GM18861 (cell line): ENCODE measurements at regions not wholly inside any gene's neighbourhood (a gene's known extent, or its start where the extent isn't known, plus 50 kb on each side); places are given as distances from the start of the nearest gene placed in this dataset.

ENCODE experiments used
- ATAC-seq: cut with Tn5 transposase; IDR thresholded peaks from one replicate; pipeline ENCODE4 v1.9.1; 2021; ENCODE audit not compliant: unreplicated experiment

DNA sequence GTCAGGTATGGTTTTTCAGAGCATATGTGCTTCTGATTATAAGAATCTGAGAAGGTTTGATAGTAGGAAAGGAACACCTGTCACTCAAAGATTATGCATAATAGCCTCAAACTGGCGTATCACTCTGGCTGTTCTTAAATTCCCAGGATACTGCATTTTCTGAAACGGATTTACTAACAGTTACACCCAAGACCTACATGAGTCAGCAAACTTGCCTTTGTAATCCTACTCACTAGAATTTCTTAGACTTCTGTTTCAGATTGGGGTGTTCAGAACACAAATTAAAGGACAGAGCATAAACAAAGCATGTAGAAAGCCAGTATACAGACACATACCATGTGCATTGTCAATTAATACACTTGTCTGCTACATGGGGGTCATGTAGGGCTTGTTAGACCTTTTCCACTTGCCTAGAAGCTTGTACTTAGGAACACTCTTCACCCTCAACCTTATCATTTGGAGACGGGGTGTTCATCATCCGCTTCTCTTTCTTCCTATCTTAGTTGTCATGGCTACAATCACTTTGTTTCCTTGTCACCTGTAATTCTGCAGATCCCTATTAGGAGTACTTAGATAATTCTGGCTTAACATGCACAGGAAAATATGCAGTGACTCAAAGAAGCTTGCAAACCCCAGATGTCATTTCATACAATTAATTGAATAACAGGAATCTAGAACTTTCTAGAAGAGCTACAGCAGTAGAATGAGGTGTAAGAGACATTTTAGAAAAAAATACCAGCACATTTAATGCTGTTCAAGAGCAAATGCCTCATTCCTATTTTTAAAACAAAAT is 593.0 kb upstream of the TENM3 start:
- no peak for ATAC-seq

DNA sequence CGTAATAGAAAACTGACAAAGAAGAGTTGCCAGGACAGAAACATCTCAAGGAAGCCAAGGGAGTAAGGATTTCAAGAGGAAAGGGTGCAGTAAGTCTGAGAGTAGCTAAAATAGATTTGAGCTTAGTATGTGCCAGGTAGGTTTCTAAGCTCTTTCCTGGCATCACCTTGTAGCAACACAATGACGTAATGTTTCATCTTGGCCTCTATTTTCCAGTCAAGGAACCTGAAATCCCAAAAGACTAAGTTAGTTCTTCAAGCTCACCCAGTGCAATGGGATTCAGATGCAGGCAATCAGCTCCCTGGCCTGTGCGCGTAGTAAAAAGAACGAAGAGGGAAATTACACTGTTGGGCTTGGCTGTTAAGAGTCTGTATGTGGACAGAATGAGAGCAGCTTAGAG is 586.5 kb upstream of the TENM3 start:
- no peak for ATAC-seq

DNA sequence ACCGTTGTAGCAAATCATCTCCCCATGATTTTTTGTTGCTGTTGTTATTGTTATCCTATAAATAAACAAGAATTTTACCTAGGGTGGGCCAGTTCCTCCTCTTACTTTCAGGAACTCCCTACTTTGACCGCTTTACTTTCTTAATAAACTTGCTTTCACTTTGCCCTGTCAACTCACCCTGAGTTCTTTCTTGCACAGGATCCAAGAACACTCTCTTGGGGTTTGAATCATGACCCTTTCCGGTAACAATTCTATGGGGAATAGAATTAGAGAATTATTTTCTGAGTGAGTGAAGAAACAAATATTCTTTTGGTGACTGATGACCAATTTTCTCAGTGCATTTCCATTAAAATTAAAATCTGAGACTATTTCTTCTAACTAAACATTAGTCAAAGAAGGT is 584.0 kb upstream of the TENM3 start:
- no peak for ATAC-seq

DNA sequence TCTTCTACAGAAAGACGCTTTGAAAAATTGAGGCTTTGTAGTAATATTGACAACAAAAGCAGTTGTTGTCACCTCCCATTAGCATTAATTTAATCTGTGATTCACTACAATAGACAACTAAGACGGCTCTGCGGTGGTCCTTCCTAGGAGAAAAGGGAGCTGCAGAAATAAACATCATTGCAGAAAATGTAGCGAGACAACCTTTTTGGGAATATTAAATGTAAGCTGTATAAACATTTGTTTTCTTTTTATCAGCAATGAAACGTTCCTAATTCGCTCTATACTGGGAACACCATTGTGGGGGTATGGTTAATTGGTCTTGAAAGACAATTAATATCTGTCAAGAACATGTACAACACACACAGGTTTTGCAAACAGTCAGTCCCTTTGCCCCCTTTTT is 583.3 kb upstream of the TENM3 start:
- ATAC-seq = no peak

DNA sequence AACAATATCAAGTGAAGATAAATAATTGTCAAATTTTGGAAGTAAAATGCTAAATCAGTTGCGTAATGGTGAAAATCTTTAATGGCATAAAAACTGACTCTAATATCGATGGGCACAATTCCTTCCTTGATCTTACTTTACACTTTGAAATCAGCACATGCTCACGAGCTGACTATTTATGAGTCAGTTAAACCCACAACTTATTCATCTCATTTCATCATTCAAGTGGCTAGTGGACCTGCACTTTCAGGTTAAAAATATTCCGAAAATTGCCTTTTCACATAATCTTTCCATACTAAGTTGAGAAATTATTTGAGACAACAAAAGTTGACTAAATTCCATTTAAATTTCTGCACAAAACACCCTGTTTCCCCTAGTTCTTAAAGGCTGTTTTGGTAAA is 582.1 kb upstream of the TENM3 start:
- ATAC-seq = no peak

DNA sequence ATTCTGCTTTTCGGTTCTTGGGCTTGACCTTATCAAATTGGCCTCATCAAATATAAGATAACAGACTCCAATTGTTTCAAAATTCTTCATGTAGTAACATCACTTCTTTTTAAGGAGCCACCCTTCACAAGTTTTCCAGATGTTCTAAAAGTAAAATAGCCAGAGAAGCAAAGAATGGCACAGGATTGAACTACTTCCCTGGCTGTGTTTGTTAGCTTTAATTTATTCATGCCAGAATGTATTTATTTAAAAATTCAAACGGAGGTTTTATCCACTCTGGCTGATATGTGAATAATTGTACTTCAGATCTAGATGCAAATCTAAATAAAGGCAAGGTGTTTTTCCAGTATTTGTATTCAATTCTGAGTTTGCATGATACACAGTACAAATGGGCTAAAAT is 581.3 kb upstream of the TENM3 start:
- ATAC-seq = no peak

DNA sequence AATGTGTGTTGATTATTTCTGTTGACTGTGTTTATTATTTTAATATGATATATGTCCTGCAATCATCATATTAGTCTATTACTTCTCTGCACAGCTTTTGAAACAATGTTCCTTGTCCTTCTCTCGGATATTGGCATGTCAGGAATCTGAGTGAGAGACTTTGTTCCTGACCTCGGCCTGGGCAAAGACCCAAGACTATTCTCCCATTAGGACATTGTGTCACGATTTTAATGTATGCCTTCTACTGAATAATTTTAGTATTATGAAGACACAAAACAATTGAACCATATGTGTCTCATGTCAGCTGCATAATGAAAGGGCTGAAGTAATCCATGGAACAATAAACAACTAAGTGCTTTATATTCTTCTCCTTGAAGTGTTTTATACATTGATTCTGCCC is 580.8 kb upstream of the TENM3 start:
- ATAC-seq = no peak

DNA sequence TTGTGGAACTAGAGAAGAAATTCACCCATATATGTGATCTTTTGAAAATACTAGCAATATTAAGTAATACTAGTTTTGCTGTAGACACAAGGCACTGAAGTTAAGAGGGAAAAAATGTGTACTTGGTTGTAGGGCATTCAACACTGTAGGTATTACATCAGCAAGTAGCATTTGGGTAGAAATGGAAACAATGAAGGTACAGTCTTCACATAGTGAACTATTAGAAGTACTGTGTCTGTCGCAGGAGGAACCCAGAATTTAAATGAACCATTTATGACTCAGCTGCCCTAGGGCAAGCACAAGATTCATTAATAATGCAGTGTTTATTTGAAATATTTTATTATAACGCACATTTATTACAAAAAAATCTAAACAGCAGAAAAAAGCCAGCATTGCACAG is 572.7 kb upstream of the TENM3 start:
- no peak for ATAC-seq

DNA sequence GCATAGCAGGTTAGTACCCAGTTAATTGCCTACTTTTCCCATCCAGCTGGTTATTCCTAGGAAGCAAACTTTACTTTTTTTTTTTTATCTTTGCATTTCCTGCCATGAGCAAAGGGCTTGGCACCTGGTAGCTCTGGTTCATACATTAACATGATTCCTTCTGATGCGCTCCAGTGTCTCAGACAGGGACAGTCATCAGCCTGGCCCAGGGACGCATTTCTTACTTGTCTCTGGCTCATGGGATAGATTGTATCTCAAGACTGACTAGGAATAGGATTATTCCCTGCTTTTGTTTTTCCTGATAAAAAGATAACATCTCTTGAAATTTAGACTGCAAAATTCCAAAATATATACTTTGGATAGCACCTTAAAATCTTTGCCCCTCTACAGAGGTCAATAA is 571.5 kb upstream of the TENM3 start:
- no peak for ATAC-seq

DNA sequence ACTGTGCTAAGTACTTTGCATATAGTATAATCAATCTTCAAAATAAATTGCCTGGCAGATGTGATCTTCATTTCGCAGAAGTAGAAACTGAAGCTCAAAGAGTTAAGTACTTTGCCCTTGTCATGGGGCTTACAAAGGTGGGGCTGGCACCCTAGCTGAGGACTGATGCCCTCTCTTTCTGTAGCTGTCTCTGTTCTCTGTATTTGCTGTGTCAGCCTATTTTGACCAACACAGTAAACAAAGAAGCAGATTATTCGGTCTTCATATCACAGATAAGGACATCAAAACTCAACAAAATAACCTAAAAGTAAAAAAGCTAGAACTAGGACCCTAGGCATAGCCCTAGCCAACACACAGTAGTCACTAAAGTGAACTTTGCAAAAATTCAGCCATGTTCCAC is 570.5 kb upstream of the TENM3 start:
- ATAC-seq = no peak

DNA sequence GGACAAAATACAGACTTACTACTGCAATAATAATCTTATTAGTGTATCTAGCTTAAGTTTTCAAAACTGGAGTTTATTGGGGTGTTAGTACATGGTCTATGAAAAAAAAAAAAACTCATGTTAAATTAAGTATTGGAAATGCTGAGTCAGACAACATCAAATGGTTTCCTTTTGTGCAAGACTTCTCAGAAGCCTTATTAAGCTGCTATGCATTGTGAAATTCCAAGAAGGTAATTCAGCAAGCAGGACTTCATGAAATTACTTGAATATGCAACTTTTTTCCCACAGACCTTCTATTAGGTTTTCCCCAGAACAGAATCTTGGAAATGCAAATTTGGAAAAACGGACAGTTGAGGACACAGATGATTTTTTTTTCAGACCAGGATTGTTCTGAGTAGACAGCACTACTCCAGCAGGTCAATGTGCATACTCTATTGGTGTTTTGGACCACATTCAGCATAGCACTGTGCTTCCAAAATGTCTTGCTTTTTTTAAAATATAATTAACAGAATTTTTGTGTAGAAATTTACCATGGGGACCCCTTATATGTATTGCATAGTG is 568.8 kb upstream of the TENM3 start:
- ATAC-seq = no peak

DNA sequence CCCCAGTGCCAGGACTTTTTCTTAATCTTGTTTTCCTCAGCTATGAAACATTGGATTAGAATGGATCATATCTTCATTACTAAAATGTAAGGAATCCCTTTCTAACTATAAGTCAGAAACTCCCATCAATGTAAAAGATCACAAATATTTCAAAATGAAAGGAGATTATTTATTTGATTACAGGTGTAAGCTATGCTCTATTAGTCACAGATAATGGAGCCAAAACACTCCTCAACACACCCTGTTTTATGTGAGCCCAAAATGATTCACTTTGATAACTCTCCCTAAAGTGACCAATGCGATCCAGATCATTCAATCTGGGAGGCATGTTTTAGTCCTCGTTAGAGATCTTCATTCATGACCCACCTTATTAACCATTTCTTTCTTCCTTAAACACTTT is 566.7 kb upstream of the TENM3 start:
- no peak for ATAC-seq

DNA sequence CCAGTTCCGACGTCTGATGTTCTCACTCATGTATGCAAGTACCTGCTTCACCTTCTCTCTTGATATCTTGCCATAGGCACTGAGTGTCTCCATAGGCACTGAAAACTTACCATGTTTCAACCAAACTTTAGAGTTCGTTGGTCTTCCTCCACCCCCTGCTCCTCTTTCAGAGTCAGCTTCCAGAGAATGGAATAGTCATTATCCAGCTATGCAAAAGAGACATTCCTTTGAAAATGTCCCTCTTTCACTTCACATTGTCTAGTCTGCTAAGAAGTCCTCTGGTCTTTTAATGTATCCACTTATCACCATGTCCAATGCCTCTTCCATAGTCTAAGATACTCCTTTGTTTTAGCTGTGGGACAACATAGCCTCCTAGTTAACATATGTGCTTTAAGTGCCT is 566.0 kb upstream of the TENM3 start:
- ATAC-seq = no peak

DNA sequence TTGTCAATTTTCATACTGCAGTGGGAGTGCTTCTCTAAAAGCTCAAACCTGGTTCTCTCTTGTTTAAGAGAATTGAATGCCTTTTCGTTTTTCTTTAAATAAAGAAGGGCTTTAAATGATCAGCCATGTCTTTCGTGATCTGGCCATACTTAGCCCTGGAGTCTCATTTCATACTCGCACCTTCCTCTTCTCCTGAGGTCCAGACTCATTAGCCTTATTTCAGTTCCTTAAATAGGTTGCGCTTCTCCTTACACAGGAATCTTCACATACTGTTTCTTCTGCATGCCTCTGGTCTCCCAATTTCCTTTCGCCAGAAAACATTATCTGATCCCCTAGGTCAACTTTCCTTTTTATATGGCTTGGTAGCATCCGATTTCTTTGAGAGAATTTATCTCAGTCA is 565.6 kb upstream of the TENM3 start:
- no peak for ATAC-seq

DNA sequence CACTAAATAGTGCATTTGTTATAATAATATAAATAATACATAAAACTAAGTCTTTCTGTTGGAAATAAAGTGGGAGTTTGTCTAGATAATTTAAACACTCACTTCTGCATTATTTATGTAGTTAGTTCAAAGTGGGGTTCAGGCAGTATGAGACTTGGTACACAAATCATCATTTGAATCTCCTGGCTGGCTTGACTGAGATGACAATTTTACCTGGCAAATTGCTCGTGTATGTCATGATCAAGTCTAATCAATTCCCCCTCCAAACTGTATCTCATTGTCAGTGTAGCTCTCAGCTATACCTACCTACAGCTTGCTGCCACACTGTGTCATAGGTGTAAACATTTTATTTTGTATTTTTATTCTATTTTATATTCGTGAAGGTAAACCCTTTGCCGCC is 563.4 kb upstream of the TENM3 start:
- no peak for ATAC-seq

DNA sequence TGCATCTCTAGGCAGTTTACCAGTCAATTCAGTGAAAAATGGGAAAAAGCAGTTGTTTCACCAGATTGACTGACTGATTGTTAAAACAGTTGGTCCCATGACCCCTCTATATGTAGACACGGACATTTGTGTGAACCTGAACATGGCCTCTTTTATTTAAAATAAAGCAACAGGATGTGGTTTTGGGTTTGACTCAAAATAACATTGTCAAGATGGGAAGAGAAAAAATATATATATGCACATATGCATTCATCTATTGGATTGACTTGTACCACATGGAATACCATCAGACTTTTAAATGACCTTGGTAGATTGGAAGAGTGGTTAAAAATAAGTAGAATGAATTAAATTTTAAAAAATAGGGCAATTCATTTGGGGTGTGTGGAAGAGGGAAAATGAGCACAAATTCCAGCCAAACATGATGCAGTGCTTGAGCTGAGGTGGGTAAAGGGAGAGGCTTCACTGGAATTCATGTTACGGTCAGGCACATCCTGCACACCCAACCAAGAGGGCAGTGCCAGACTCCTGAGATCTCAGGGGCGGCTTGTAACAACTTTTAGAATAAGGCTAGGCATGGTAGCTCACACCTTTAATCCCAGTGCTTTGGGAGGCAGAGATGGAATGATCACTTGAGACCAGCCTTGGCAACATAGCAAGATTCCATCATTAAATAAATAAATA is 560.7 kb upstream of the TENM3 start:
- ATAC-seq = no peak

DNA sequence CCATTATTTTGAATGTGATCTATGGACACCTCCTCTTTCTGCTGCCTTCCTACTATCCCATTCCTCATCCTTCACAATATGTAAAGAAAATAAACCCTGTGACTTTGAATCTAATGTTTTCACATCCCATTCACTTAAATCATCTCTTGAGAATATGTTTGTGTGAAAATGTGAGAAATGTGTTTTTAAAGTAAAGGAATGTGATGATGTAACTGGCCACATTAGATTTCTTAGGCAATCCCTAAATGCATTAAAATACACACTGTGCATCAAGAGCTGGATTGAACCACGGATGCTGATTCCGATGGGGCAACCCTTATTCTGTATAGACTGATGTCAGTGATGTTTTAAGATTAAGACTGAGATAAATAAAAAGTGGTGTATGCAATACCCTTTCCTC is 558.9 kb upstream of the TENM3 start:
- ATAC-seq = no peak

DNA sequence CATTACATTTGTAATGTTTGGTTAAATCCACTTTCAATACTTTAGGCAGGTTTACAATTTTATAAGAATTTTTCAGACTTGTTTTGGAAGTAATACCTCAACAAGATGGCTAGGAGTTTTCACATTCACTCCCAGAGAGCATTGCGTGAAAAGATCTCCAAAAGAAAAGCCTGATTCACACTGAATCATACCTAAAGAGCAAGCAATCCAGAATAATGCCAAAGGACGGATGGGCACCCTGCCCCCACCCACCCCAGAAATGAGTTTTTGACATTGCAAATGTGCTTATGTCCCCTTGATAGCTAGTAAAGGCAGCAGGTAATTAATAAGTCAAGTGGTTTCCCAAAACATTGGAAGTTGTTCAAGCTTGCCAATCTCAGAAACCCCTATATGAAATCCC is 557.7 kb upstream of the TENM3 start:
- no peak for ATAC-seq

DNA sequence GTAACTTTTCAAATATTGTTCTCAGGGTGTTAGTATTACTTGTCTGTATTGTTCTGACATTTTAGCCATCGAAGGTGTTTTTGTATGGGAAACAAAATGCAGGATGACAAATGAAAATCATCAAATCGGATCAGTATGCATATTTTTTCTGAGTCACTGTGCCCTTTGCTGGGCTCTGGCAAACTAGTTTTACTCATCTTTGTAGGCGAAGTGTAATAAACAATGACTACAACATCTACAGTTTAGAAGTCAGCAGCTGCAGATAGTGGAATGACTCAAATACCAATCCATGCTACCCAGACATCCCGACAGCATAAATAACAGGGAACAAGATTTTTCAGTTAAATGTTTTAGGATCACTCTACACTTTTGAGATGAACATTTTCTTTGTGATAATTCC is 557.3 kb upstream of the TENM3 start:
- no peak for ATAC-seq

DNA sequence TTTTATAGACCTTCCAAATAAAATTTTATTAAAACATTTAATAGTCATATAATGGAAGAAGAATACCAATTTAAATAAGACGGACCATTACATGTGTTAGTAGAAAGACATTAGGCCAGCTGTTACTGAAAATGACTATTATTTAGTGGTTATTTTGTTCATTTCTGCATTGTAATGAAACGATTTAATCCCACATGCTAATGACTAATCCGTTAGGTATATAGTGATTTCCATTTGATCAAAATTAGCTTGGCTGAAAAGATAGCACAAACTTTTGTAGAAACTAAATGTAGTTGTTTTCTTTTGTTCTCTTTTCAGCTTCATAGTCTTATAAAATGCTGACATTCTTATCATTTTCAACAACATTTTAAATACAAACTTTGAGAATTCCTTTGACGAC is 556.1 kb upstream of the TENM3 start:
- no peak for ATAC-seq

DNA sequence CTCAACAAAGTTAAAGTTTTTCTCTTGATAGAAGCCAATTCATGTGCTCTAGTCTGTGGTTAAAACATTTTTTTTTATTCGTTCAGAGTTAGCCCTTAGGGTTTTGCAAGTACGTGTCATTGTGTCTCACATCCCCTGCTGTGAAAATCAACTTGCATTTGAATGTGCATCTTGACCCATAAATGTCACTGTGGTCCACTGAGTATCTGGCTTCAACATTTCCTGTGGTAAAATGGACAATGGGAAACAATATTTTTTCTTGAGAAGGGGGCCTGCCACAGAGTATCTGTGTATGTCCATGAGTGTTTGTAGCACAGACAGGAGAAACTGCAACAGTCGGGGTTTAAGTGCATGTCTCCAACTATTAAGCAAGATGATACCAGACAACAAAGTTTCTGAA is 554.8 kb upstream of the TENM3 start:
- ATAC-seq = no peak

DNA sequence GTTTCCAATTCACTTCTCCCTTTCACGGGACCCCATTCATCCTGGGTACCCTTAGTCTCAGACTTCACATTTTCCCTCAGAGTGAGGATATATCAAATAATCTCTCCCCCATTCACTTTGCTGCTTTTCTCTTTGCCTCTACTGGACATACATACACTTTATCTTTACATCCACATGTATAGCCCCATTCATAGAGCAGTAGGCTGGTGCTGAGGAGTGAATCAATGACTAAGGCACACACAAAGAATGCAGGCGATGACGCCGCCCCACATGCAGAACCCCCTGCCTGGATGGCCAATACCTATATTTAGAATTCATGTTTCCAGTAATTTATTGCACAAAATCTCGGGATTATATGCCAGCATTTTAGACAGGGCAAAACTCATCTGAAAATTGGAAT is 554.3 kb upstream of the TENM3 start:
- ATAC-seq = no peak

DNA sequence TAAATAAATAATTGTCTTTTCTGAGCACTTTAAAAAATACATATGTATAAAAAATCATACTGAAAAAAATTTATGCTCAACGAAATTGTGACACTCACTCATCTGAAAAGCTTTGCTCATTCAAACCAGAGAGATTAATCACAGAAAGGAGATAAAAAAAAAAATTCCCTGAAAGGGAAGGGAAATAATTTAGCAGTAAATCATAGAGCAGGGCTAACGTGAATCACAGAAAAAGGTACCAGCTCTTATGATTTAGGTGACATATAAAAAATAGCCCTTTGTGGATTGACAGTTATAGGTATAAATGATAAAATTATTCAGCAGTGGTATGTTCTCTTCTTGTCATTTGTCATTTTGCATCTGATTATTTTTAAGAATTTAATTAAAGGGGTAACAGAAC is 552.7 kb upstream of the TENM3 start:
- no peak for ATAC-seq
